ENCODE measurements at regions not wholly inside any gene's neighbourhood (a gene's known extent, or its start where the extent isn't known, plus 50 kb on each side); places are given as distances from the start of the nearest gene placed in this dataset.

DNA sequence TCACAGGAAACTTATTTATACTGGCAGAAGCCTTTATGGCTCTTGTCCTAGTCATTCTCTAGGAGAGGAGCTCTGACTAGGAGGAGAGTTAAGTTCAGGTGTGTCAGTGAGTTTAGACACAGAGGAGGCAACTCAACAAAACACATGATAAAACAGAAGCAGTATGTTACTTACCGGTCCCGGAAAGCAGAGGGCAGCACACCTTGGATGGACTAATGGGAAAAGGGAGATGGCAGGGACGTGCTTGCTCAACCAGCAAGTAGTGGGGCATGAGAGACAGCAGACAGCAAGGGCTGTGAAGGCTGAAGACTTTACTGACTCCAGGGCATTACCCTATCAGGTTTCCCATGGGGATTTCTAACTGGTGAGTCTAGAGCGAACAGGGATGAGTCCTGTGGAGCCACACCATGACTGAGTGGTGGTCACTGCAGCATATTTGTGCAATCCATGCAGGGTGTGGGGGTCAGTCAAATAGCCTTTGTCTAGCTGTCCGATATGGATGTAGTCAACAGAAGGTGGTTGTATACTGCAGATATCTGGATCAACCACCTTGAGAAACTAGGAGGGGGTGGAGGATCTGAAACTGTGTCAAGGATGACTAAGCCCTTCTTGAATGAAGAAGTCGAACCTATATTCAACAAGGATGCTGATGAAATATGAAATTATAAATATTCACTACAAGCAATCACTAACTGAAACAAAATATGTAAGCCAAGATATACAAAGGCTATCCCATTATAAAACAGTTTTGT lies 596.3 kb upstream of the CHRM3 start:
- DNase-seq (ENCODE audit: low read depth in 2 of 2): no peak
- H3K4me3 ChIP-seq (replicated peaks in 1 of 2; ENCODE audit: low read depth in 2 of 2, low read length in 2 of 2): no peak overlapping the region
- TF ChIP-seq, protein P1, sequence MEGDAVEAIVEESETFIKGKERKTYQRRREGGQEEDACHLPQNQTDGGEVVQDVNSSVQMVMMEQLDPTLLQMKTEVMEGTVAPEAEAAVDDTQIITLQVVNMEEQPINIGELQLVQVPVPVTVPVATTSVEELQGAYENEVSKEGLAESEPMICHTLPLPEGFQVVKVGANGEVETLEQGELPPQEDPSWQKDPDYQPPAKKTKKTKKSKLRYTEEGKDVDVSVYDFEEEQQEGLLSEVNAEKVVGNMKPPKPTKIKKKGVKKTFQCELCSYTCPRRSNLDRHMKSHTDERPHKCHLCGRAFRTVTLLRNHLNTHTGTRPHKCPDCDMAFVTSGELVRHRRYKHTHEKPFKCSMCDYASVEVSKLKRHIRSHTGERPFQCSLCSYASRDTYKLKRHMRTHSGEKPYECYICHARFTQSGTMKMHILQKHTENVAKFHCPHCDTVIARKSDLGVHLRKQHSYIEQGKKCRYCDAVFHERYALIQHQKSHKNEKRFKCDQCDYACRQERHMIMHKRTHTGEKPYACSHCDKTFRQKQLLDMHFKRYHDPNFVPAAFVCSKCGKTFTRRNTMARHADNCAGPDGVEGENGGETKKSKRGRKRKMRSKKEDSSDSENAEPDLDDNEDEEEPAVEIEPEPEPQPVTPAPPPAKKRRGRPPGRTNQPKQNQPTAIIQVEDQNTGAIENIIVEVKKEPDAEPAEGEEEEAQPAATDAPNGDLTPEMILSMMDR (IDR thresholded peaks at IDR 0.05; ENCODE audit: low read depth, low read length): no peak

DNA sequence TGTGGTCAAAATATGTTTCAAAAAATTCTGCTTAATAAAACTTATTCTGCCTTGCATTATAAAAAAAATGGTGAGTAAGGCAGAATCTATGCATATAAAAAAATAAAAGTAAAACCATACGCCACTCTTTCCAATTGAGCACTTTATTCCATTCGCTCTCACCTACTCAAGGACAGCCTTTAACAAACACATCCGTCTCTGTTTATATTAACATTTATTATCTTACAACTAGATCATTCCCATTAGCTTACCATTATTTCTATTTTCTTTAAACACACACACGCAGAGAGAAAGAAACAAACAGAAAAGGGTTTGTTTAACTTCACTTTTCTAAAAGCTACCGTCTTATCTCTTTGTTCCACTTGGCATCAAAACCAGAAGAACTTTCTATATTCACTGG lies 598.9 kb upstream of the CHRM3 start:
- TF ChIP-seq, protein P1 (IDR thresholded peaks at IDR 0.05; ENCODE audit: low read depth, low read length): no peak
- H3K4me3 ChIP-seq (replicated peaks in 1 of 2; ENCODE audit: low read depth in 2 of 2, low read length in 2 of 2): no peak overlapping the region
- DNase-seq (ENCODE audit: low read depth in 2 of 2): no peak

DNA sequence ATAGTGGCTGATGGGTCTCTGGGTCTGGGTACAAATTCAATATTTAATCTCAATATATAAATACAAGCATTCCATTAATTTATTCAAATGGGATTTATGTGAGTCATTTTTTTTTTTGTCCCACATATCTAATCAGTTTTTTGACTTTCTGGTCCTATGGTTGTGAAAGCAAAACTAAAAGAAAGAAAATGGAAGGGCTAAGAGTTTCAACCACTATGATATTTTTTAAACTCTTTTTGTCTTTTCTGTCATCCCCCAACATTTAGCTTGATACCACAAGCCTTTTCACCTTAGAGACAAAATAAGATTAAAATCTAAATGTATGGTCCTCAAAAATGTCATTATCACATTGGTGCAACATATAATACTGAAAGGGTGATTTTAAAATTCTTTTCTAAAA lies 602.7 kb upstream of the CHRM3 start:
- no peak for DNase-seq (ENCODE audit: low read depth in 2 of 2)
- no peak overlapping the region for H3K4me3 ChIP-seq (replicated peaks in 1 of 2; ENCODE audit: low read depth in 2 of 2, low read length in 2 of 2)
- TF ChIP-seq, protein P1 (IDR thresholded peaks at IDR 0.05; ENCODE audit: low read depth, low read length): no peak

DNA sequence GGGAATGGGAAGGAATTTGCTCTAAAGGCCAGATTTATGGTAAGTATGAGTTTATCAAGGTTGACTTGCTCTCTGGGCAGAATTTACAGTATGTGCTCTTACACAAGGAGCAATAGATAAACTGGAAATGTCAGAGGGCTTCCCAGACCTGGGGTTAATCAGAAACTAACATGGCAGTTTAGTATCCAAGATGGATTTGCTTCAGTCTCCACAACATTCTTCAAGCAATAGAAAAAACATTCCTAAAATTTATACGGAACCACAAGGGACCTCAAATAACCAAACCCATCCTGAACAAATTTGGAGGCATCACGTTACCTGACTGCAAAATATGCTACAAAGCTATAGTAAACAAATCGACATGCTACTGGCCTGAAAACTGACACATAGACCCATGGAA lies 606.7 kb upstream of the CHRM3 start:
- DNase-seq (ENCODE audit: low read depth in 2 of 2): no peak
- TF ChIP-seq, protein P1 (IDR thresholded peaks at IDR 0.05; ENCODE audit: low read depth, low read length): no peak
- no peak overlapping the region for H3K4me3 ChIP-seq (replicated peaks in 1 of 2; ENCODE audit: low read depth in 2 of 2, low read length in 2 of 2)

DNA sequence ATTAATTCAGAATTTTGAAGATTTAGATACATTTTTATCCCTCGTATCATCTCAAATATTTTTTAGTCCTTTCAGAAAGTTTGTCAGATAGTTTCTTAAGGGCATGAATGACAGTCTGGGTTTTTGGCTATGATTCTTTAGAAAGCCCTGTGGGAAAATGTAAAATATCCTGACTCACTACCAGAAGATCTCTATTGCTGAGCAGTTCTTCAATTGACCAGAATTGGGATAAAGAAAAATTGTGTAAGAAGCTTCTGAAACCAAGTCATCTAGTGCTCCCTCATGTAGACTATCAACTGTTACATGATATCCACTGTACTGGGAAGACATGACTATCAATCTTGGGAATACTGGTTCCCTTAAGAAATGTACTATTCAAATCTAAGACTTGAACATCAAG lies 608.3 kb upstream of the CHRM3 start:
- peak in 1 of 2 donors; percentile 10 for DNase-seq (ENCODE audit: low read depth in 2 of 2)
- no peak overlapping the region for H3K4me3 ChIP-seq (replicated peaks in 1 of 2; ENCODE audit: low read depth in 2 of 2, low read length in 2 of 2)
- TF ChIP-seq, protein P1 (IDR thresholded peaks at IDR 0.05; ENCODE audit: low read depth, low read length): no peak

DNA sequence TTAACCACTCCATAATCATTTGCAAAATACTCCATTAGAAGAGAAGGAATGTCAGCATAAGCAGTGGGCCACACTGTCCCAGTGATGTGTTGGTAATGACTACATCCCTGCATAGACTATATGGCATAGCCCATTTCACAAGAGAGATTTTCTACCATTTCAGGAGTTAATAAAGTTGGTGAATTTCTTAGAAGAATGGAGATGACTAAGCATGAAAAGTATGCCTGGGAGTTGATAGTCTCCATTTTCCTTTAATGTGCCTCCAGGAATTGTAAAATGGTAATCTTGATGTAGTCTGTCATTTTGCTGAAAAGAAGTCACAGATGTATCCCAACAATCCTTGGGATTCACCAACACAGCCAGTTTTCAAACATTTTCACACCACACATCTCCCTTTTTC lies 608.8 kb upstream of the CHRM3 start:
- no peak overlapping the region for H3K4me3 ChIP-seq (replicated peaks in 1 of 2; ENCODE audit: low read depth in 2 of 2, low read length in 2 of 2)
- TF ChIP-seq, protein P1 (IDR thresholded peaks at IDR 0.05; ENCODE audit: low read depth, low read length): no peak
- DNase-seq (ENCODE audit: low read depth in 2 of 2): peak in 1 of 2 donors; percentile 23

DNA sequence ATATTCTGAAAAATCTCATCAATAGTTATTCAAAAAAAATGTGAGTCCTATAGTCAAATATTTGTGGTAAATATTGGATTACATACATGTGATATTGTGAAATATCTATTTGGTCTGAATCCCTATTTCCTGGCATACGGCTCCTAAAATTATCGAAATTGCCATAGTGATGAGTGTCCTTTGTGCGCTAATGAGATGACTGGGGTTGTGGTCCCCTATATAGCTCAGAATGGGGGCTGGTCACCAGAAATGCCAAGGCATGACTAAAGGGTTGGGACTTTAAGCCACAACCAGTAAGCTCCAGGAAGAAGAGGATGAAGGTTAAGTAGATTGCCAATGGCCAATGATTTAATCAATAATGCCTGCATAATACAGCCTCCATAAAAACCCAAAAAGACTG lies 610.2 kb upstream of the CHRM3 start:
- no peak for DNase-seq (ENCODE audit: low read depth in 2 of 2)
- TF ChIP-seq, protein P1 (IDR thresholded peaks at IDR 0.05; ENCODE audit: low read depth, low read length): no peak
- no peak overlapping the region for H3K4me3 ChIP-seq (replicated peaks in 1 of 2; ENCODE audit: low read depth in 2 of 2, low read length in 2 of 2)

Data from cardiac fibroblast (primary cell).